HEK293 (cell line): ENCODE measurements at regions not wholly inside any gene's neighbourhood (a gene's known extent, or its start where the extent isn't known, plus 50 kb on each side); places are given as distances from the start of the nearest gene placed in this dataset.

Experiments used
- CTCF ChIA-PET: fragments of 350-600 bp; formaldehyde crosslinking; extraction: SDS; loops from one replicate; lab custom pipeline; 2021; ENCODE audit warnings: antibody characterized with exemption; lab: Yijun Ruan, JAX
- POLR2A ChIA-PET: fragments of 300-600 bp; formaldehyde crosslinking; extraction: SDS; loops from one replicate; lab custom pipeline; 2020; ENCODE audit warnings: antibody characterized with exemption, inconsistent platforms; lab: Yijun Ruan, JAX
- H3K27ac ChIP-seq: fragments of 200-500 bp; sonication (Bioruptor generic); 2 replicates; pipeline ENCODE4 v1.5.1; 2014; ENCODE audit warnings: low read depth, low read length, control low read depth, inconsistent platforms; ENCODE audit errors: extremely low read depth
- H3K36me3 ChIP-seq, 2 experiments: fragments of 200-500 bp in 1 of 2; sonication (Bioruptor generic) in 1 of 2; 1 replicate in 1 of 2; 2 replicates in 1 of 2; pipeline ENCODE4 v1.5.1; 2014 to 2017; ENCODE audit warnings: inconsistent platforms in 2 of 2, low read length in 2 of 2; ENCODE audit not compliant: control insufficient read depth in 2 of 2, insufficient read depth in 1 of 2
- H3K4me1 ChIP-seq: fragments of 200-500 bp; sonication (Bioruptor generic); 2 replicates; pipeline ENCODE4 v1.5.1; 2014; ENCODE audit warnings: mild to moderate bottlenecking, low read length, inconsistent platforms; ENCODE audit not compliant: control insufficient read depth, insufficient read depth
- H3K4me3 ChIP-seq: 2 replicates; pipeline ENCODE4 v1.5.1; 2011; ENCODE audit warnings: low read depth, mild to moderate bottlenecking, control low read depth, low read length, moderate library complexity
- H3K9me3 ChIP-seq: fragments of 200-500 bp; sonication (Bioruptor generic); 2 replicates; pipeline ENCODE4 v1.5.1; 2014; ENCODE audit warnings: low read depth, low read length, inconsistent platforms; ENCODE audit not compliant: control insufficient read depth, insufficient read depth
- EGR2 ChIP-seq: fragments of 450-650 bp; formaldehyde crosslinking; IDR thresholded peaks from 2 replicates; pipeline ENCODE4 v1.5.1; 2016; ENCODE audit warnings: low read depth, missing biosample characterization, missing genetic modification characterization
- HOXC10 ChIP-seq: sonication (generic); formaldehyde crosslinking; IDR thresholded peaks from 2 replicates; pipeline ENCODE4 v1.8.1; 2023; ENCODE audit warnings: mild to moderate bottlenecking, missing genetic modification reagents
- PRDM10 ChIP-seq: fragments of 450-650 bp; formaldehyde crosslinking; IDR thresholded peaks from 2 replicates; pipeline ENCODE4 v1.5.1; 2016; ENCODE audit warnings: missing biosample characterization, missing genetic modification characterization
- REPIN1 ChIP-seq: fragments of 450-650 bp; formaldehyde crosslinking; IDR thresholded peaks from 2 replicates; pipeline ENCODE4 v1.5.1; 2017; ENCODE audit warnings: missing biosample characterization, missing genetic modification characterization, low read depth
- TRIM28 ChIP-seq: IDR thresholded peaks from 2 replicates; pipeline ENCODE4 v1.6.1; 2011; ENCODE audit warnings: low read length, control low read depth, borderline replicate concordance
- ZBTB20 ChIP-seq: fragments of 450-650 bp; formaldehyde crosslinking; IDR thresholded peaks from 2 replicates; pipeline ENCODE4 v1.5.1; 2016; ENCODE audit warnings: missing biosample characterization, missing genetic modification characterization
- ZBTB8A ChIP-seq: fragments of 450-650 bp; formaldehyde crosslinking; IDR thresholded peaks from 2 replicates; pipeline ENCODE4 v1.5.1; 2016; ENCODE audit warnings: missing biosample characterization, missing genetic modification characterization
- ZFHX2 ChIP-seq: fragments of 450-650 bp; formaldehyde crosslinking; conservative IDR thresholded peaks from 2 replicates; pipeline ENCODE4 v1.5.1; 2016; ENCODE audit warnings: missing biosample characterization, missing genetic modification characterization
- ZFP41 ChIP-seq: fragments of 450-650 bp; formaldehyde crosslinking; IDR thresholded peaks from 2 replicates; pipeline ENCODE4 v1.5.1; 2016; ENCODE audit warnings: missing biosample characterization, missing genetic modification characterization, borderline replicate concordance
- ZNF112 ChIP-seq: fragments of 450-650 bp; formaldehyde crosslinking; IDR thresholded peaks from 2 replicates; pipeline ENCODE4 v1.5.0; 2017; ENCODE audit warnings: missing biosample characterization, missing genetic modification characterization
- ZNF366 ChIP-seq: fragments of 450-650 bp; formaldehyde crosslinking; conservative IDR thresholded peaks from 2 replicates; pipeline ENCODE4 v1.5.1; 2016; ENCODE audit warnings: missing biosample characterization, missing genetic modification characterization
- ZNF558 ChIP-seq: fragments of 450-650 bp; formaldehyde crosslinking; IDR thresholded peaks from 2 replicates; pipeline ENCODE4 v1.5.1; 2016; ENCODE audit warnings: missing biosample characterization, missing genetic modification characterization
- ZNF624 ChIP-seq: fragments of 450-650 bp; formaldehyde crosslinking; IDR thresholded peaks from 2 replicates; pipeline ENCODE4 v1.5.1; 2017; ENCODE audit warnings: missing biosample characterization, missing genetic modification characterization
- ZNF658 ChIP-seq: fragments of 450-650 bp; formaldehyde crosslinking; IDR thresholded peaks from 2 replicates; pipeline ENCODE4; 2016; ENCODE audit warnings: missing biosample characterization, missing genetic modification characterization

- TF ChIP-seq TRIM28 (no peak; the same call in 1 of the 2 replicates), ZNF112 (tag by site-specific recombination) (no peak), ZBTB20 (tag by site-specific recombination) (peak; percentile 79)
Measured at GRCh38 chr6:43937236-43938177, 167.5 kb downstream of the VEGFA start (continued).

GRCh38 chr6:43936476-43936875 lies 166.5 kb downstream of the VEGFA start:
- POLR2A ChIA-PET: interaction anchor here (1.1 kb wide), 1 partner anchor 166 kb away, joined by 3 read pairs; no protein-coding TSS in a partner anchor
- Histone ChIP-seq H3K27ac (no peak overlapping the region), H3K36me3 (no peaks in the 10 kb centered on the region), H3K4me3 (no peak overlapping the region), H3K4me1 (peaks cover 15% of the 10 kb centered on the region), H3K9me3 (no peaks in the 10 kb centered on the region)
- CTCF ChIA-PET: interaction anchor here (0.5 to 1.7 kb wide), 8 partner anchors 10 to 268 kb away, joined by 3 to 7 read pairs (median 4); no protein-coding TSS in a partner anchor
- peak; percentile 11; the same call in 1 of the 2 replicates for TF ChIP-seq ZFHX2 (tag by site-specific recombination)
- peak; percentile 39; the same call in 1 of the 2 replicates for TF ChIP-seq ZBTB20 (tag by site-specific recombination)
- no peak for TF ChIP-seq REPIN1 (tag by site-specific recombination)

- no peak overlapping the region for H3K27ac ChIP-seq
- no peak overlapping the region for H3K4me3 ChIP-seq
- POLR2A ChIA-PET: no interaction called here
- CTCF ChIA-PET: interaction anchor here (0.5 to 1.7 kb wide), 6 partner anchors 9 to 167 kb away, joined by 3 to 7 read pairs (median 3); no protein-coding TSS in a partner anchor
- TF ChIP-seq ZNF624 (no peak), PRDM10 (tag by site-specific recombination) (0 out of 2 replicates have a peak, but pooled peaks have one; percentile 21)
- TF ChIP-seq, all 188 proteins: peak for 1
- H3K9me3 ChIP-seq: no peaks in the 10 kb centered on the region
- no peaks in the 10 kb centered on the region for H3K36me3 ChIP-seq
- peaks cover 15% of the 10 kb centered on the region for H3K4me1 ChIP-seq
Measured at GRCh38 chr6:43935921-43936439, 166.0 kb downstream of the VEGFA start.

- Histone ChIP-seq H3K4me1 (peaks cover 15% of the 10 kb centered on the region), H3K27ac (no peak overlapping the region), H3K4me3 (no peak overlapping the region), H3K36me3 (no peaks in the 10 kb centered on the region), H3K9me3 (no peaks in the 10 kb centered on the region)
- POLR2A ChIA-PET: no interaction called here
- CTCF ChIA-PET: interaction anchor here (0.5 to 1.4 kb wide), 3 partner anchors 31 to 166 kb away, joined by 3 to 7 read pairs (median 3); no protein-coding TSS in a partner anchor
- peak; percentile 77 for TF ChIP-seq ZFHX2 (tag by site-specific recombination)
- TF ChIP-seq ZFP41: no peak
- no peak for TF ChIP-seq ZNF658 (tag by site-specific recombination)
- no peak for TF ChIP-seq HOXC10
- TF ChIP-seq ZBTB8A (tag by site-specific recombination): 0 out of 2 replicates have a peak, but pooled peaks have one; percentile 12
- no peak for TF ChIP-seq ZNF558 (tag by site-specific recombination)
- peak; percentile 58 for TF ChIP-seq EGR2 (tag by site-specific recombination)
- peak; percentile 85 for TF ChIP-seq ZNF366
- TF ChIP-seq, all 188 proteins: peak for 4
Measured at GRCh38 chr6:43934803-43935602, 165.0 kb downstream of the VEGFA start.
